ENCODE measurements at regions not wholly inside any gene's neighbourhood (a gene's known extent, or its start where the extent isn't known, plus 50 kb on each side); places are given as distances from the start of the nearest gene placed in this dataset.
A peak's percentile ranks its signal among the peaks of the same experiment; 100 is the strongest.

- no peak for DNase-seq (ENCODE audit: low spot score in 2 of 2, unreplicated experiment in 2 of 2)
- TF ChIP-seq CTCF (IDR thresholded peaks at IDR 0.05; ENCODE audit: unreplicated experiment) = peak; percentile 39
- Mint-ChIP-seq H3K27me3 (ENCODE audit: low read depth) (peaks cover 42% of the 10 kb centered on the region), H3K4me3 (no peak overlapping the region), H3K9me3 (peaks cover 4% of the 10 kb centered on the region), H3K27ac (no peak overlapping the region), H3K36me3 (no peaks in the 10 kb centered on the region), H3K4me1 (no peaks in the 10 kb centered on the region)
Measured at GRCh38 chr9:1604942-1605560, 410.1 kb upstream of the SMARCA2 start.

- Mint-ChIP-seq H3K4me1 (no peaks in the 10 kb centered on the region), H3K9me3 (peaks cover 4% of the 10 kb centered on the region), H3K36me3 (no peaks in the 10 kb centered on the region), H3K27me3 (ENCODE audit: low read depth) (peaks cover 48% of the 10 kb centered on the region), H3K27ac (no peak overlapping the region), H3K4me3 (no peak overlapping the region)
- DNase-seq (ENCODE audit: low spot score in 2 of 2, unreplicated experiment in 2 of 2) = no peak
- no peak for TF ChIP-seq CTCF (IDR thresholded peaks at IDR 0.05; ENCODE audit: unreplicated experiment)
Measured at GRCh38 chr9:1606253-1606652, 408.9 kb upstream of the SMARCA2 start.

- Mint-ChIP-seq H3K4me3 (no peak overlapping the region), H3K4me1 (no peaks in the 10 kb centered on the region), H3K36me3 (no peaks in the 10 kb centered on the region), H3K9me3 (peaks cover 5% of the 10 kb centered on the region), H3K27me3 (ENCODE audit: low read depth) (peaks cover 50% of the 10 kb centered on the region), H3K27ac (no peak overlapping the region)
- no peak for TF ChIP-seq CTCF (IDR thresholded peaks at IDR 0.05; ENCODE audit: unreplicated experiment)
- DNase-seq (ENCODE audit: low spot score in 2 of 2, unreplicated experiment in 2 of 2) = no peak
Measured at GRCh38 chr9:1612886-1613285, 402.3 kb upstream of the SMARCA2 start.

GRCh38 chr9:1617419-1617818 lies 397.7 kb upstream of the SMARCA2 start:
- Mint-ChIP-seq H3K4me1 (no peaks in the 10 kb centered on the region), H3K27ac (no peak overlapping the region), H3K9me3 (peaks cover 5% of the 10 kb centered on the region), H3K36me3 (no peaks in the 10 kb centered on the region), H3K4me3 (no peak overlapping the region), H3K27me3 (ENCODE audit: low read depth) (peaks cover 47% of the 10 kb centered on the region)
- no peak for DNase-seq (ENCODE audit: low spot score in 2 of 2, unreplicated experiment in 2 of 2)
- TF ChIP-seq CTCF (IDR thresholded peaks at IDR 0.05; ENCODE audit: unreplicated experiment) = no peak

- no peaks in the 10 kb centered on the region for H3K36me3 Mint-ChIP-seq
- H3K27ac Mint-ChIP-seq = no peak overlapping the region
- TF ChIP-seq CTCF (IDR thresholded peaks at IDR 0.05; ENCODE audit: unreplicated experiment) = no peak
- peaks cover 14% of the 10 kb centered on the region for H3K9me3 Mint-ChIP-seq
- peaks cover 43% of the 10 kb centered on the region for H3K27me3 Mint-ChIP-seq (ENCODE audit: low read depth)
- H3K4me1 Mint-ChIP-seq = no peaks in the 10 kb centered on the region
- no peak for DNase-seq (ENCODE audit: low spot score in 2 of 2, unreplicated experiment in 2 of 2)
- no peak overlapping the region for H3K4me3 Mint-ChIP-seq
Measured at GRCh38 chr9:1619915-1620710, 395.0 kb upstream of the SMARCA2 start.

All from mesothelial cell of epicardium (in vitro differentiated cells).